ENCODE measurements at regions not wholly inside any gene's neighbourhood (a gene's known extent, or its start where the extent isn't known, plus 50 kb on each side); places are given as distances from the start of the nearest gene placed in this dataset.

GRCh38 chr20:37636212-37636975 is 57.4 kb upstream of the CTNNBL1 start:
- BruUV-seq (replicated peaks): no TSS peak
- ChIA-PET POLR2A (no interaction called here), CTCF (no interaction called here)
- Histone ChIP-seq H3K27me3 (ENCODE audit: control insufficient read depth in 2 of 2, insufficient read depth in 2 of 2, low read length in 2 of 2) (peaks cover 3 to 4% of the 10 kb centered on the region in 2 experiments), H3K9ac (replicated peaks; ENCODE audit: extremely low read depth, insufficient read depth, low read length) (no peak overlapping the region), H2AFZ (ENCODE audit: low read depth, low read length) (no peak overlapping the region), H4K20me1 (replicated peaks; ENCODE audit: control insufficient read depth, extremely low read depth, insufficient read depth, low read length) (no peaks in the 10 kb centered on the region), H3K27ac (ENCODE audit: insufficient read depth, low read depth, low read length) (no peak overlapping the region), H3K4me2 (ENCODE audit: insufficient read depth, low read length) (no peak overlapping the region), H3K36me3 (ENCODE audit: control insufficient read depth in 2 of 2, extremely low read depth in 1 of 2, insufficient read depth in 2 of 2, low read length in 2 of 2) (no peaks in the 10 kb centered on the region), H3K9me1 (replicated peaks; ENCODE audit: control insufficient read depth, extremely low read depth, insufficient read depth, low read length) (no peaks in the 10 kb centered on the region), H3K4me3 (replicated peaks in 1 of 3; ENCODE audit: insufficient read depth in 1 of 3, low read depth in 1 of 3, low read length in 3 of 3) (no peak overlapping the region), H3K4me1 (ENCODE audit: control insufficient read depth, extremely low read depth, insufficient read depth, low read length) (no peaks in the 10 kb centered on the region), H3K79me2 (ENCODE audit: control insufficient read depth, insufficient read depth, low read length) (no peaks in the 10 kb centered on the region), H3K9me3 (replicated peaks; ENCODE audit: control insufficient read depth, insufficient read depth, low read length) (no peaks in the 10 kb centered on the region)
- TF ChIP-seq POLR2AphosphoS5 (IDR thresholded peaks at IDR 0.05; ENCODE audit: insufficient read depth, low read depth, low read length): no peak
- no peak for TF ChIP-seq GATA2 (IDR thresholded peaks at IDR 0.05; ENCODE audit: insufficient read depth, insufficient read length, low read depth, low read length)
- TF ChIP-seq EZH2 (IDR thresholded peaks at IDR 0.05; ENCODE audit: borderline replicate concordance, low read depth, low read length, severe bottlenecking): no peak
- TF ChIP-seq MAX (IDR thresholded peaks at IDR 0.05; ENCODE audit: insufficient read depth, insufficient read length): no peak
- TF ChIP-seq JUN (IDR thresholded peaks at IDR 0.05; ENCODE audit: borderline replicate concordance, insufficient read depth, insufficient read length, low read depth): no peak
- TF ChIP-seq POLR2A (IDR thresholded peaks at IDR 0.05; ENCODE audit: low read depth, low read length): no peak
- no peak for TF ChIP-seq CTCF (IDR thresholded peaks at IDR 0.05; ENCODE audit: extremely low read depth in 1 of 2, insufficient read depth in 1 of 2, low read depth in 1 of 2, low read length in 2 of 2)
- no peak for TF ChIP-seq FOS (IDR thresholded peaks at IDR 0.05; ENCODE audit: borderline replicate concordance, insufficient read depth, low read length)
- TF ChIP-seq MYC (IDR thresholded peaks at IDR 0.05; ENCODE audit: low read depth, low read length): no peak
- DNase-seq (ENCODE audit: low read depth, low spot score) (no peak), FAIRE-seq (no peak)
- intact Hi-C loops (cut with micrococcal nuclease) (no loop called here), dilution Hi-C loops (cut with MboI; ENCODE audit: extremely low pct_ligation_motif_present, low sequenced_read_pairs) (no loop called here)
